ENCODE measurements at regions not wholly inside any gene's neighbourhood (a gene's known extent, or its start where the extent isn't known, plus 50 kb on each side); places are given as distances from the start of the nearest gene placed in this dataset.

GRCh38 chr5:93870649-93871048 is 129.2 kb upstream of the POU5F2 start:
- Mint-ChIP-seq H3K4me3 (ENCODE audit: low read depth) (no peak overlapping the region), H3K36me3 (ENCODE audit: insufficient read depth) (no peaks in the 10 kb centered on the region), H3K9me3 (ENCODE audit: low read depth) (no peaks in the 10 kb centered on the region), H3K27me3 (no peaks in the 10 kb centered on the region), H3K27ac (no peak overlapping the region), H3K4me1 (ENCODE audit: low read depth) (no peaks in the 10 kb centered on the region)
- TF ChIP-seq, protein P1, sequence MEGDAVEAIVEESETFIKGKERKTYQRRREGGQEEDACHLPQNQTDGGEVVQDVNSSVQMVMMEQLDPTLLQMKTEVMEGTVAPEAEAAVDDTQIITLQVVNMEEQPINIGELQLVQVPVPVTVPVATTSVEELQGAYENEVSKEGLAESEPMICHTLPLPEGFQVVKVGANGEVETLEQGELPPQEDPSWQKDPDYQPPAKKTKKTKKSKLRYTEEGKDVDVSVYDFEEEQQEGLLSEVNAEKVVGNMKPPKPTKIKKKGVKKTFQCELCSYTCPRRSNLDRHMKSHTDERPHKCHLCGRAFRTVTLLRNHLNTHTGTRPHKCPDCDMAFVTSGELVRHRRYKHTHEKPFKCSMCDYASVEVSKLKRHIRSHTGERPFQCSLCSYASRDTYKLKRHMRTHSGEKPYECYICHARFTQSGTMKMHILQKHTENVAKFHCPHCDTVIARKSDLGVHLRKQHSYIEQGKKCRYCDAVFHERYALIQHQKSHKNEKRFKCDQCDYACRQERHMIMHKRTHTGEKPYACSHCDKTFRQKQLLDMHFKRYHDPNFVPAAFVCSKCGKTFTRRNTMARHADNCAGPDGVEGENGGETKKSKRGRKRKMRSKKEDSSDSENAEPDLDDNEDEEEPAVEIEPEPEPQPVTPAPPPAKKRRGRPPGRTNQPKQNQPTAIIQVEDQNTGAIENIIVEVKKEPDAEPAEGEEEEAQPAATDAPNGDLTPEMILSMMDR (IDR thresholded peaks at IDR 0.05; ENCODE audit: unreplicated experiment) = no peak
- DNase-seq (ENCODE audit: low spot score, unreplicated experiment) = no peak

DNA sequence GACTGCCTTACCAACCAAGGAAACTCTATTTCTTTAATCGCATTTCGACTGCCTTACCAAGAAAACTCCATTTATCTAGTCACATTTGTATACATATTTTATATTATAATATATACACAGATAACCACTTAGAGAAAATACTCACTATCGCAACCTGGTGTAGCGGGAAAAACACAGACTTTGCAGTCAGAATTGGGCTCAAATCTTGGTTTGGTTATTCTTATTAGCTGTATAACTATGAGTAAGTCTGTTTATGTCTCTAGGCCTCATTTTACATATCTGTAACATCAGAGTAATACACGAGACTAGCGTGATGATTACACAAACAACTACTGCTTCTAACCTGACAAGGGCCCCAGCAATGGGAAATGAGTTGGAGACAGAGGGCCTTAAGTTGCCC is 127.5 kb upstream of the POU5F2 start:
- Mint-ChIP-seq H3K27me3 (no peaks in the 10 kb centered on the region), H3K36me3 (ENCODE audit: insufficient read depth) (no peaks in the 10 kb centered on the region), H3K27ac (no peak overlapping the region), H3K4me1 (ENCODE audit: low read depth) (no peaks in the 10 kb centered on the region), H3K9me3 (ENCODE audit: low read depth) (no peaks in the 10 kb centered on the region), H3K4me3 (ENCODE audit: low read depth) (no peak overlapping the region)
- TF ChIP-seq, protein P1 (IDR thresholded peaks at IDR 0.05; ENCODE audit: unreplicated experiment) = no peak
- no peak for DNase-seq (ENCODE audit: low spot score, unreplicated experiment)

- Mint-ChIP-seq H3K9me3 (ENCODE audit: low read depth) (peaks cover 13% of the 10 kb centered on the region), H3K4me1 (ENCODE audit: low read depth) (no peaks in the 10 kb centered on the region), H3K4me3 (ENCODE audit: low read depth) (no peak overlapping the region), H3K27ac (no peak overlapping the region), H3K36me3 (ENCODE audit: insufficient read depth) (peaks cover 4% of the 10 kb centered on the region), H3K27me3 (no peaks in the 10 kb centered on the region)
- DNase-seq (ENCODE audit: low spot score, unreplicated experiment) = no peak
- TF ChIP-seq, protein P1 (IDR thresholded peaks at IDR 0.05; ENCODE audit: unreplicated experiment) = no peak
These were observed 108.9 kb upstream of the POU5F2 start for GRCh38 chr5:93850311-93850710.

- Mint-ChIP-seq H3K4me3 (ENCODE audit: low read depth) (no peak overlapping the region), H3K4me1 (ENCODE audit: low read depth) (no peaks in the 10 kb centered on the region), H3K36me3 (ENCODE audit: insufficient read depth) (peaks cover 14% of the 10 kb centered on the region), H3K27me3 (no peaks in the 10 kb centered on the region), H3K27ac (no peak overlapping the region), H3K9me3 (ENCODE audit: low read depth) (peaks cover 24% of the 10 kb centered on the region)
- no peak for DNase-seq (ENCODE audit: low spot score, unreplicated experiment)
- TF ChIP-seq, protein P1 (IDR thresholded peaks at IDR 0.05; ENCODE audit: unreplicated experiment) = no peak
These were observed 104.0 kb upstream of the POU5F2 start for GRCh38 chr5:93845376-93845775.

DNA sequence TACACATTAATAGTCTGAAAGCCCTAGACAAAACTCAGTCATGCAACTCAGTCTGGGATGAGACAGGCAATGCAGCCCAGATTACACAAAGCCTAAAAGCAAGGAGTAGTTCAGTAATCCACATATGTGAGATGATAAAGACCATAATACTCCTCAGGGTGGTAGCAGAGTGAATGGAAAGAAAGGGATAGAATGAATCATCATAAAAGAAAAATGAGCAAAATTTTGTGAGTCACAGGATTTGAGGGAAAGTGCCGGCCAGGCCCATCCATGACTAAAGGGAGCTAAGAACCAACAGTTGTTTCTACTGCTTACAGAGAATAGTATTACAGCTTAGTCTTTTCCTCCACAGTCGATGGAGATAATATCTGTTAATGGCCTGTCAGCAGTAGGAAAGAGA is 90.0 kb upstream of the POU5F2 start:
- no peak for DNase-seq (ENCODE audit: low spot score, unreplicated experiment)
- Mint-ChIP-seq H3K27ac (no peak overlapping the region), H3K9me3 (ENCODE audit: low read depth) (peaks cover 4% of the 10 kb centered on the region), H3K36me3 (ENCODE audit: insufficient read depth) (peaks cover 7% of the 10 kb centered on the region), H3K4me3 (ENCODE audit: low read depth) (no peak overlapping the region), H3K4me1 (ENCODE audit: low read depth) (no peaks in the 10 kb centered on the region), H3K27me3 (no peaks in the 10 kb centered on the region)
- TF ChIP-seq, protein P1 (IDR thresholded peaks at IDR 0.05; ENCODE audit: unreplicated experiment) = no peak

All from progenitor cell of endocrine pancreas (in vitro differentiated cells).